ENCODE measurements at regions not wholly inside any gene's neighbourhood (a gene's known extent, or its start where the extent isn't known, plus 50 kb on each side); places are given as distances from the start of the nearest gene placed in this dataset.

- DNase-seq (ENCODE audit: low read depth), result no peak
- H3K4me3 ChIP-seq (ENCODE audit: low read depth, low read length), result no peak overlapping the region
- TF ChIP-seq MAX (IDR thresholded peaks at IDR 0.05; ENCODE audit: low read depth, low read length), result peak; percentile 22; the same call in 1 of the 2 replicates
- TF ChIP-seq CTCF (IDR thresholded peaks at IDR 0.05; ENCODE audit: low read depth, low read length), result no peak
These were observed 154.0 kb upstream of the TFPI start for GRCh38 chr2:187708272-187708671.

GRCh38 chr2:187709065-187709464, 154.8 kb upstream of the TFPI start:
- H3K4me3 ChIP-seq (ENCODE audit: low read depth, low read length), result no peak overlapping the region
- TF ChIP-seq MYC (IDR thresholded peaks at IDR 0.05; ENCODE audit: low read depth, low read length), result no peak
- TF ChIP-seq POLR2A (IDR thresholded peaks at IDR 0.05; ENCODE audit: extremely low read depth, insufficient read length), result no peak
- TF ChIP-seq MAX (IDR thresholded peaks at IDR 0.05; ENCODE audit: low read depth, low read length), result no peak
- TF ChIP-seq CTCF (IDR thresholded peaks at IDR 0.05; ENCODE audit: low read depth, low read length), result no peak
- DNase-seq (ENCODE audit: low read depth), result no peak

GRCh38 chr2:187710791-187711521, 156.7 kb upstream of the TFPI start:
- DNase-seq (ENCODE audit: low read depth), result no peak
- TF ChIP-seq CTCF (IDR thresholded peaks at IDR 0.05; ENCODE audit: low read depth, low read length), result no peak
- no peak for TF ChIP-seq MYC (IDR thresholded peaks at IDR 0.05; ENCODE audit: low read depth, low read length)
- no peak for TF ChIP-seq POLR2A (IDR thresholded peaks at IDR 0.05; ENCODE audit: extremely low read depth, insufficient read length)
- no peak for TF ChIP-seq MAX (IDR thresholded peaks at IDR 0.05; ENCODE audit: low read depth, low read length)
- H3K4me3 ChIP-seq (ENCODE audit: low read depth, low read length), result no peak overlapping the region

- TF ChIP-seq CTCF (IDR thresholded peaks at IDR 0.05; ENCODE audit: low read depth, low read length) (no peak), MAX (IDR thresholded peaks at IDR 0.05; ENCODE audit: low read depth, low read length) (no peak), POLR2A (IDR thresholded peaks at IDR 0.05; ENCODE audit: extremely low read depth, insufficient read length) (no peak), MYC (IDR thresholded peaks at IDR 0.05; ENCODE audit: low read depth, low read length) (no peak)
- DNase-seq (ENCODE audit: low read depth), result no peak
- H3K4me3 ChIP-seq (ENCODE audit: low read depth, low read length), result no peak overlapping the region
These were observed 161.4 kb upstream of the TFPI start for GRCh38 chr2:187715590-187715989.

- no peak for DNase-seq (ENCODE audit: low read depth)
- H3K4me3 ChIP-seq (ENCODE audit: low read depth, low read length), result no peak overlapping the region
- TF ChIP-seq MAX (IDR thresholded peaks at IDR 0.05; ENCODE audit: low read depth, low read length), result no peak
- TF ChIP-seq POLR2A (IDR thresholded peaks at IDR 0.05; ENCODE audit: extremely low read depth, insufficient read length), result no peak
- TF ChIP-seq MYC (IDR thresholded peaks at IDR 0.05; ENCODE audit: low read depth, low read length), result no peak
- no peak for TF ChIP-seq CTCF (IDR thresholded peaks at IDR 0.05; ENCODE audit: low read depth, low read length)
These were observed 162.1 kb upstream of the TFPI start for GRCh38 chr2:187716301-187716700.

Measured in NB4 (cell line).